Stimulated activated CD4-positive, alpha-beta T cell treated with anti-CD3 and anti-CD28 coated beads, Interleukin-4, amount 100 ng/mL, for 1 hour (primary cell): ENCODE measurements at regions not wholly inside any gene's neighbourhood (a gene's known extent, or its start where the extent isn't known, plus 50 kb on each side); places are given as distances from the start of the nearest gene placed in this dataset.
"Not testable (repeated sequence)": the region's sequence is repeated elsewhere in the genome, so short reads cannot be mapped to it uniquely, and the experiment has no call there.

ENCODE experiments used
- DNase-seq: peaks from one replicate; pipeline ENCODE4 v3.0.0-alpha.2; 2020

GRCh38 chr6:94687255-94687654, 890.1 kb upstream of the MANEA start:
- not testable (repeated sequence) for DNase-seq

- DNase-seq: no peak
Measured at GRCh38 chr6:94683409-94683808, 893.9 kb upstream of the MANEA start.

- no peak for DNase-seq
Measured at GRCh38 chr6:94680669-94681212, 896.6 kb upstream of the MANEA start.

GRCh38 chr6:94673251-94673650, 904.1 kb upstream of the MANEA start:
- no peak for DNase-seq

- DNase-seq: no peak
Measured at GRCh38 chr6:94670017-94670416, 907.3 kb upstream of the MANEA start.

GRCh38 chr6:94668876-94669275, 908.5 kb upstream of the MANEA start:
- DNase-seq: no peak

GRCh38 chr6:94658929-94659328, 918.4 kb upstream of the MANEA start:
- DNase-seq: no peak

GRCh38 chr6:94651239-94651638, 926.1 kb upstream of the MANEA start:
- DNase-seq: no peak

GRCh38 chr6:94645191-94645590, 932.1 kb upstream of the MANEA start:
- no peak for DNase-seq

GRCh38 chr6:94639564-94639963, 937.8 kb upstream of the MANEA start:
- DNase-seq: no peak

- no peak for DNase-seq
Measured at GRCh38 chr6:94636780-94637385, 940.5 kb upstream of the MANEA start.

GRCh38 chr6:94623586-94623985, 953.7 kb upstream of the MANEA start:
- no peak for DNase-seq

GRCh38 chr6:94622783-94623182, 954.6 kb upstream of the MANEA start:
- DNase-seq: no peak

GRCh38 chr6:94600636-94601035, 976.7 kb upstream of the MANEA start:
- no peak for DNase-seq

- no peak for DNase-seq
Measured at GRCh38 chr6:94597487-94597886, 979.8 kb upstream of the MANEA start.

- no peak for DNase-seq
Measured at GRCh38 chr6:94590416-94590815, 986.9 kb upstream of the MANEA start.

GRCh38 chr6:94588301-94588700, 989.0 kb upstream of the MANEA start:
- no peak for DNase-seq

GRCh38 chr6:94584211-94584610, 993.1 kb upstream of the MANEA start:
- DNase-seq: no peak

GRCh38 chr6:94570581-94570980, 1006.8 kb upstream of the MANEA start:
- no peak for DNase-seq

GRCh38 chr6:94562846-94563245, 1014.5 kb upstream of the MANEA start:
- DNase-seq: no peak

GRCh38 chr6:94559829-94560537, 1017.4 kb upstream of the MANEA start:
- DNase-seq: no peak

- not testable (repeated sequence) for DNase-seq
Measured at GRCh38 chr6:94557207-94557606, 1020.1 kb upstream of the MANEA start.

- no peak for DNase-seq
Measured at GRCh38 chr6:94548201-94548600, 1029.1 kb upstream of the MANEA start.

GRCh38 chr6:94535798-94536197, 1041.5 kb upstream of the MANEA start:
- no peak for DNase-seq
